ENCODE measurements at regions not wholly inside any gene's neighbourhood (a gene's known extent, or its start where the extent isn't known, plus 50 kb on each side); places are given as distances from the start of the nearest gene placed in this dataset.

GRCh38 chr14:37787879-37788494 is 192.6 kb downstream of the TTC6 start:
- TF ChIP-seq CTCF (IDR thresholded peaks at IDR 0.05) (no peak), REST (IDR thresholded peaks at IDR 0.05; ENCODE audit: insufficient read depth in 1 of 2, low read depth in 2 of 2, low read length in 1 of 2) (no peak), POLR2AphosphoS5 (IDR thresholded peaks at IDR 0.05; ENCODE audit: low read depth, low read length) (no peak), SIN3A (IDR thresholded peaks at IDR 0.05; ENCODE audit: borderline replicate concordance, insufficient read depth, low read depth, low read length) (no peak)
